Transverse colon (tissue), 4 donors: ENCODE measurements at regions not wholly inside any gene's neighbourhood (a gene's known extent, or its start where the extent isn't known, plus 50 kb on each side); places are given as distances from the start of the nearest gene placed in this dataset.

Source experiments
- DNase-seq: peaks from one replicate; pipeline ENCODE4 v3.0.0-alpha.2; 2019
- H3K27ac ChIP-seq, 4 donors: fragments of 200-600 bp; sonication (generic); 2 replicates each; pipeline ENCODE4 v1.5.1; 2016 to 2018; ENCODE audit warnings: inconsistent platforms in 4 of 4
- H3K27me3 ChIP-seq: fragments of 200-600 bp; sonication (generic); 2 replicates; pipeline ENCODE4 v1.5.1; 2017; ENCODE audit warnings: inconsistent platforms
- H3K36me3 ChIP-seq, 4 donors: fragments of 200-600 bp; sonication (generic); 2 replicates each; pipeline ENCODE4 v1.5.1; 2017 to 2019; ENCODE audit warnings: inconsistent platforms in 4 of 4
- H3K4me1 ChIP-seq, 4 donors: fragments of 200-600 bp; sonication (generic); 2 replicates each; pipeline ENCODE4 v1.5.1; 2017 to 2020; ENCODE audit warnings: inconsistent platforms in 4 of 4
- H3K4me3 ChIP-seq, 4 donors: fragments of 200-600 bp; sonication (generic); 1 replicate in 1 of 4; 2 replicates in 3 of 4; pipeline versions ENCODE4 v1.5.1 to v1.6.1; 2017 to 2019; ENCODE audit warnings: inconsistent platforms in 4 of 4
- H3K9me3 ChIP-seq, 2 donors: fragments of 200-600 bp; sonication (generic); 2 replicates each; pipeline ENCODE4 v1.5.1; 2017 to 2019; ENCODE audit warnings: inconsistent platforms in 2 of 2
- EP300 ChIP-seq: sonication (generic); formaldehyde crosslinking; IDR thresholded peaks from one replicate; pipeline ENCODE4 v1.6.1; 2017; ENCODE audit warnings: antibody characterized with exemption, low read depth
- POLR2A ChIP-seq: fragments of 450-650 bp; IDR thresholded peaks from one replicate; pipeline ENCODE4 v1.6.1; 2016; ENCODE audit warnings: antibody characterized with exemption, mild to moderate bottlenecking, moderate library complexity
- POLR2AphosphoS5 ChIP-seq, 3 donors: sonication (generic); formaldehyde crosslinking; IDR thresholded peaks; one replicate each; pipeline ENCODE4 v1.6.1; 2016; ENCODE audit warnings: antibody characterized with exemption in 3 of 3
- WGBS, 2 donors: methylation state at CpG; one replicate each; pipeline ENCODE4 v1.1.5; 2018; ENCODE audit warnings: low coverage in 1 of 2; 5-methylcytosine and 5-hydroxymethylcytosine counted together
- in situ Hi-C, 4 donors: fragments of 200-750 bp; cut with MboI; loops; one replicate each; pipeline versions ENCODE4 v1.15.0 to v1.15.1; 2017; ENCODE audit warnings: low sequenced_read_pairs in 3 of 4, low pct_ligation_motif_present in 1 of 4, low pct_unique_long_range_greater_than_20kb in 1 of 4
- intact Hi-C: fragments of 100-400 bp; cut with DNase I; formaldehyde crosslinking; loops from one replicate; pipeline ENCODE4 v1.15.1; 2023; ENCODE audit warnings: low total_unique reads
- TF ChIP-seq, protein P1 (sequence below), 5 experiments: fragments of 200-600 bp in 3 of 5; fragments of 450-650 bp in 2 of 5; sonication (generic) in 3 of 5; IDR thresholded peaks; 1 replicate in 2 of 5; 2 replicates in 3 of 5; pipeline ENCODE4 v1.5.1; 2016 to 2017; ENCODE audit warnings: antibody characterized with exemption in 5 of 5, inconsistent platforms in 3 of 5, mild to moderate bottlenecking in 2 of 5, moderate library complexity in 1 of 5

DNA sequence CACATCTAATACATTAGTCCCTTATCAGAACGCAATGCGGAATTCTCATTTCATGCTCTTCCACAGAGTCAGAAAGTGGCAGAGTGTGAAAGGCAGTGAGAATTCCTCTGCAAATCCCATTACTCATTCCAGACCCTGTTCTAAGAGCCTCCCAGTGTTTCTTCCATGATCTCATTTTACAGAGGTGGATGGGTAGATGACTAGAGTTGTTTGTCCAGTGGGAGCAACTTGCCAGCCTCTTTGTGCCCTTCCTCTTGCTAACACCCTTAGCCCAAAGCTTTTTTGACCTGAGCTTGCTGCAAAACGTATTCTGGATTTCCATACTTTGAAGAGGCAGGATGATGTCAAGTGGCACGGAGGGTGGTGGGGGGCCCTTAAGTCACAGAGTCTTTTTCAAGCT, 467.7 kb upstream of the RGPD4 start:
- Histone ChIP-seq H3K9me3 (no peaks in the 10 kb centered on the region), H3K27ac (no peak overlapping the region), H3K4me3 (no peak overlapping the region), H3K27me3 (no peaks in the 10 kb centered on the region), H3K4me1 (no peaks in the 10 kb centered on the region), H3K36me3 (no peaks in the 10 kb centered on the region)
- whole genome bisulfite sequencing, 2 donors: 62 to 76% methylated on average over 3 to 4 of the region's 4 CpGs
- no peak for TF ChIP-seq EP300
- no peak for TF ChIP-seq POLR2AphosphoS5 (IDR thresholded peaks at IDR 0.05)
- no peak for TF ChIP-seq POLR2A
- TF ChIP-seq, protein P1, sequence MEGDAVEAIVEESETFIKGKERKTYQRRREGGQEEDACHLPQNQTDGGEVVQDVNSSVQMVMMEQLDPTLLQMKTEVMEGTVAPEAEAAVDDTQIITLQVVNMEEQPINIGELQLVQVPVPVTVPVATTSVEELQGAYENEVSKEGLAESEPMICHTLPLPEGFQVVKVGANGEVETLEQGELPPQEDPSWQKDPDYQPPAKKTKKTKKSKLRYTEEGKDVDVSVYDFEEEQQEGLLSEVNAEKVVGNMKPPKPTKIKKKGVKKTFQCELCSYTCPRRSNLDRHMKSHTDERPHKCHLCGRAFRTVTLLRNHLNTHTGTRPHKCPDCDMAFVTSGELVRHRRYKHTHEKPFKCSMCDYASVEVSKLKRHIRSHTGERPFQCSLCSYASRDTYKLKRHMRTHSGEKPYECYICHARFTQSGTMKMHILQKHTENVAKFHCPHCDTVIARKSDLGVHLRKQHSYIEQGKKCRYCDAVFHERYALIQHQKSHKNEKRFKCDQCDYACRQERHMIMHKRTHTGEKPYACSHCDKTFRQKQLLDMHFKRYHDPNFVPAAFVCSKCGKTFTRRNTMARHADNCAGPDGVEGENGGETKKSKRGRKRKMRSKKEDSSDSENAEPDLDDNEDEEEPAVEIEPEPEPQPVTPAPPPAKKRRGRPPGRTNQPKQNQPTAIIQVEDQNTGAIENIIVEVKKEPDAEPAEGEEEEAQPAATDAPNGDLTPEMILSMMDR (IDR thresholded peaks at IDR 0.05): no peak
- intact Hi-C loops: no loop called here
- no peak for DNase-seq
- in situ Hi-C loops: no loop called here

DNA sequence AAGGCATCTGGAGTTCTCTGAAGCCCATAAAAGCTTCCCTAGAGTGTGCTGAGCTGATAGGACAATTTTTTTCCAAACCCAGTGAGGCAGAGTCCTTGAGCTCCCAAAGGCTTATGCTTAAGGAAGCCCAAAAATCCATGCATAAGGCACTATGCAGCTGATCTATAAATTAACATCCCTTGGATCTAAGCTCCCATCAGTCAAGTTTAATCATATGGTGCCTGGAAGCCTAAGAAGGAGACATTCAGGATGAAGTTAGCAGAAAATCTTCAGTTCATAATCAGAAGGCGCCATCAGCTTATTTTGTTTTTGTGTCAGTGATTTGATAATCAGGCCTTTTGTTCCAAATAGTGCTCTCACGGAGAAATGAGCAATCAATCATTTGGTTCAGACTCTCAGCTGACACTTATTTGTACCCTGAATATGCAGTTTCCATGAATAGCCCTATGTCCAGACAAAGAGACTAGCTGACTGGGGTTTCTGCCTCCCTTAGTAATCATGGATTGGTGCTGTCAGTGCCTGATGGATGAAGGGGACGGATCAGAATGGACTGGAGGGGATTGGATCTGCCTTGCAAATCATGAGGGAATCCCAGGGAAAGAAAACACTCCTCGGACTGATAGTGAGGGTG, 464.8 kb upstream of the RGPD4 start:
- H3K27me3 ChIP-seq: no peaks in the 10 kb centered on the region
- H3K4me1 ChIP-seq: no peaks in the 10 kb centered on the region
- no peaks in the 10 kb centered on the region for H3K36me3 ChIP-seq
- H3K4me3 ChIP-seq: no peak overlapping the region
- TF ChIP-seq, protein P1 (IDR thresholded peaks at IDR 0.05): no peak
- TF ChIP-seq POLR2AphosphoS5 (IDR thresholded peaks at IDR 0.05): no peak
- no peak for DNase-seq
- H3K27ac ChIP-seq: no peak overlapping the region
- intact Hi-C loops (no loop called here), in situ Hi-C loops (no loop called here)
- 73 to 83% methylated on average over 3 to 4 of the region's 4 CpGs for WGBS, 2 donors
- no peaks in the 10 kb centered on the region for H3K9me3 ChIP-seq

DNA sequence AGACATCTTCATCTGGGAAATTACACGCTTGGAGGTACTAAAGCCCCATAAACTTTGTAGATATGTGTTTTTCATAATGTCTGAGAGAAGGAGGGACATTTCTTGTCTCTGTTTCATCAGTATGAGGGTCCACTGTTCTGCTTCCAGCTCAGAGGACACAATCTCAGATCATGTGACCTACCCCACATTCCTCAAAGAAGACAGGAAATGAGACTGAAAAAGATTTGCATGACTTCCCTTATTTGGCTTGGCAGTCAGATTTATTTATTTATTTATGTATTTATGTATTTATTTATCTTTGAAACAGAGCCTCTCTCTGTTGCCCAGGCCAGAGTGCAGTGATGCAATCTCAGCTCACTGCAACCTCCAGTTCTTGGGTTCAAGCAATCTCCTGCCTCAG, 463.7 kb upstream of the RGPD4 start:
- in situ Hi-C loops: no loop called here
- no peak overlapping the region for H3K4me3 ChIP-seq
- no peak overlapping the region for H3K27ac ChIP-seq
- 95% methylated on average over 1 of the region's 1 CpG; no CpG with 5 or more reads in 1 of the 2 donors for WGBS, 2 donors
- H3K27me3 ChIP-seq: no peaks in the 10 kb centered on the region
- H3K36me3 ChIP-seq: no peaks in the 10 kb centered on the region
- intact Hi-C loops: no loop called here
- TF ChIP-seq POLR2A (no peak), POLR2AphosphoS5 (IDR thresholded peaks at IDR 0.05) (no peak), EP300 (no peak)
- TF ChIP-seq, protein P1 (IDR thresholded peaks at IDR 0.05): no peak
- no peaks in the 10 kb centered on the region for H3K9me3 ChIP-seq
- no peak for DNase-seq
- no peaks in the 10 kb centered on the region for H3K4me1 ChIP-seq

DNA sequence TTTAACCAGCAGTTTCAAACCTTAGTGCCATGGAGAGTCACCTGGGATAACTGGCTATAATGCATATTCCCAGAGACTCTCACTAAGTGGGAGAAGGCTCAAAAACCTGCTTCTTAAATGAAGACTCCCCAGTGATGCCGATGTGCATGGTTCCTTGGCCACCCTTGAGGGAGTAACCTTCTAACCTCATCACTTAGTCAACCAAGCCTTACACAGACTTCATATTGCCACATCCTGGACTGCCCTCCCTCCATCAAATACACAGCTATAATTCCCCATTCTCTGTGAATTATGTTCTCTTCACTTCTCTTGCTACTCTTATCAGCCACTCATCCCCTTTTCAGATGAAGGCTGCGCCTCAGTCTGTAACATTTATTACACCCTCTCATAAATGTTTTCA, 462.9 kb upstream of the RGPD4 start:
- TF ChIP-seq, protein P1 (IDR thresholded peaks at IDR 0.05): no peak
- TF ChIP-seq EP300 (no peak), POLR2A (no peak), POLR2AphosphoS5 (IDR thresholded peaks at IDR 0.05) (no peak)
- Histone ChIP-seq H3K4me3 (no peak overlapping the region), H3K4me1 (no peaks in the 10 kb centered on the region), H3K36me3 (no peaks in the 10 kb centered on the region), H3K9me3 (no peaks in the 10 kb centered on the region), H3K27ac (no peak overlapping the region), H3K27me3 (no peaks in the 10 kb centered on the region)
- 41 to 77% methylated on average over 1 to 2 of the region's 2 CpGs for WGBS, 2 donors
- DNase-seq: no peak
- intact Hi-C loops (no loop called here), in situ Hi-C loops (no loop called here)
